ENCODE measurements at regions not wholly inside any gene's neighbourhood (a gene's known extent, or its start where the extent isn't known, plus 50 kb on each side); places are given as distances from the start of the nearest gene placed in this dataset.

- DNase-seq (ENCODE audit: low read depth, low spot score) (no peak), FAIRE-seq (no peak)
- Histone ChIP-seq H3K9ac (ENCODE audit: control insufficient read depth, extremely low read depth, insufficient read depth, low read length) (no peak overlapping the region), H3K27me3 (ENCODE audit: control insufficient read depth, extremely low read depth, insufficient read depth, low read length) (peaks cover 46% of the 10 kb centered on the region), H2AFZ (ENCODE audit: control insufficient read depth, low read length) (no peak overlapping the region), H3K36me3 (ENCODE audit: control insufficient read depth in 2 of 2, extremely low read depth in 1 of 2, insufficient read depth in 2 of 2, low read length in 2 of 2) (no peaks in the 10 kb centered on the region), H4K20me1 (ENCODE audit: control insufficient read depth, extremely low read depth, insufficient read depth, low read length) (no peaks in the 10 kb centered on the region), H3K9me1 (ENCODE audit: control insufficient read depth, extremely low read depth, insufficient read depth, low read length) (no peaks in the 10 kb centered on the region), H3K27ac (ENCODE audit: control insufficient read depth, insufficient read depth, low read length) (no peak overlapping the region), H3K4me2 (ENCODE audit: control insufficient read depth, extremely low read depth, insufficient read depth, low read depth, low read length) (no peak overlapping the region), H3K4me3 (ENCODE audit: control insufficient read depth in 2 of 3, extremely low read depth in 1 of 3, insufficient read depth in 2 of 3, low read depth in 1 of 3, low read length in 3 of 3) (no peak overlapping the region), H3K79me2 (ENCODE audit: control insufficient read depth, insufficient read depth, low read length) (no peaks in the 10 kb centered on the region), H3K4me1 (ENCODE audit: control insufficient read depth, extremely low read depth, insufficient read depth, low read length) (no peaks in the 10 kb centered on the region), H3K9me3 (ENCODE audit: control insufficient read depth, low read depth, low read length) (no peaks in the 10 kb centered on the region)
- TF ChIP-seq CTCF (optimal IDR thresholded peaks at IDR 0.05 in 1 of 3, IDR thresholded peaks at IDR 0.05 in 1 of 3, conservative IDR thresholded peaks at IDR 0.05 in 1 of 3; ENCODE audit: extremely low read depth in 1 of 3, insufficient read depth in 2 of 3, low read length in 3 of 3) = no peak
- no peak for TF ChIP-seq EZH2 (IDR thresholded peaks at IDR 0.05; ENCODE audit: low read length)
- dilution Hi-C loops (cut with MboI; ENCODE audit: extremely low pct_ligation_motif_present, low sequenced_read_pairs) = no loop called here
These were observed 93.4 kb upstream of the FOXP4 start for GRCh38 chr6:41452763-41453162.

- no peak overlapping the region for H3K4me3 ChIP-seq (ENCODE audit: control insufficient read depth in 2 of 3, extremely low read depth in 1 of 3, insufficient read depth in 2 of 3, low read depth in 1 of 3, low read length in 3 of 3)
- H3K27me3 ChIP-seq (ENCODE audit: control insufficient read depth, extremely low read depth, insufficient read depth, low read length) = peaks cover 50% of the 10 kb centered on the region
- H2AFZ ChIP-seq (ENCODE audit: control insufficient read depth, low read length) = no peak overlapping the region
- FAIRE-seq (no peak), DNase-seq (ENCODE audit: low read depth, low spot score) (no peak)
- no peaks in the 10 kb centered on the region for H4K20me1 ChIP-seq (ENCODE audit: control insufficient read depth, extremely low read depth, insufficient read depth, low read length)
- H3K9me3 ChIP-seq (ENCODE audit: control insufficient read depth, low read depth, low read length) = no peaks in the 10 kb centered on the region
- H3K4me1 ChIP-seq (ENCODE audit: control insufficient read depth, extremely low read depth, insufficient read depth, low read length) = no peaks in the 10 kb centered on the region
- H3K9ac ChIP-seq (ENCODE audit: control insufficient read depth, extremely low read depth, insufficient read depth, low read length) = no peak overlapping the region
- dilution Hi-C loops (cut with MboI; ENCODE audit: extremely low pct_ligation_motif_present, low sequenced_read_pairs) = no loop called here
- no peaks in the 10 kb centered on the region for H3K9me1 ChIP-seq (ENCODE audit: control insufficient read depth, extremely low read depth, insufficient read depth, low read length)
- no peaks in the 10 kb centered on the region for H3K36me3 ChIP-seq (ENCODE audit: control insufficient read depth in 2 of 2, extremely low read depth in 1 of 2, insufficient read depth in 2 of 2, low read length in 2 of 2)
- H3K79me2 ChIP-seq (ENCODE audit: control insufficient read depth, insufficient read depth, low read length) = no peaks in the 10 kb centered on the region
- no peak for TF ChIP-seq CTCF (optimal IDR thresholded peaks at IDR 0.05 in 1 of 3, IDR thresholded peaks at IDR 0.05 in 1 of 3, conservative IDR thresholded peaks at IDR 0.05 in 1 of 3; ENCODE audit: extremely low read depth in 1 of 3, insufficient read depth in 2 of 3, low read length in 3 of 3)
- TF ChIP-seq EZH2 (IDR thresholded peaks at IDR 0.05; ENCODE audit: low read length) = no peak
- no peak overlapping the region for H3K4me2 ChIP-seq (ENCODE audit: control insufficient read depth, extremely low read depth, insufficient read depth, low read depth, low read length)
- no peak overlapping the region for H3K27ac ChIP-seq (ENCODE audit: control insufficient read depth, insufficient read depth, low read length)
These were observed 92.9 kb upstream of the FOXP4 start for GRCh38 chr6:41453244-41453643.

Data from keratinocyte (primary cell).